HepG2 (cell line): ENCODE measurements at regions not wholly inside any gene's neighbourhood (a gene's known extent, or its start where the extent isn't known, plus 50 kb on each side); places are given as distances from the start of the nearest gene placed in this dataset.

Experiments used
- ARNT ChIP-seq: fragments of 450-650 bp; IDR thresholded peaks from 2 replicates; pipeline ENCODE4 v1.6.1; 2017
- GABPA ChIP-seq, 2 experiments: IDR thresholded peaks; 2 replicates each; pipeline ENCODE4 v1.6.1; 2011 to 2016; ENCODE audit warnings: low read depth in 2 of 2, low read length in 1 of 2, missing biosample characterization in 1 of 2, missing genetic modification characterization in 1 of 2
- HMG20A ChIP-seq: IDR thresholded peaks from 2 replicates; pipeline ENCODE4 v1.6.1; 2016; ENCODE audit warnings: borderline replicate concordance
- IKZF1 ChIP-seq: fragments of 450-650 bp; IDR thresholded peaks from 2 replicates; pipeline ENCODE4 v1.7.1; 2016
- MAFK ChIP-seq, 2 experiments: IDR thresholded peaks in 1 of 2; conservative IDR thresholded peaks in 1 of 2; 2 replicates each; pipeline ENCODE4 v1.6.1; 2011; ENCODE audit warnings: improper control_type of control experiment in 2 of 2, low read length in 2 of 2
- ZKSCAN8 ChIP-seq: IDR thresholded peaks from 2 replicates; pipeline ENCODE4 v1.6.1; 2016; ENCODE audit warnings: borderline replicate concordance, missing genetic modification reagents, missing compliant biosample characterization
- TF ChIP-seq, protein P1 (sequence below): sonication (generic); formaldehyde crosslinking; IDR thresholded peaks from 2 replicates; pipeline ENCODE4 v1.5.0; 2020; ENCODE audit warnings: mild to moderate bottlenecking, missing genetic modification reagents, moderate library complexity
- TF ChIP-seq, protein P2 (sequence below): sonication (generic); formaldehyde crosslinking; IDR thresholded peaks from 2 replicates; pipeline ENCODE4 v1.4.0; 2020; ENCODE audit warnings: missing genetic modification reagents, borderline replicate concordance
- TF ChIP-seq, protein P3 (sequence below): sonication (generic); formaldehyde crosslinking; IDR thresholded peaks from 2 replicates; pipeline ENCODE4 v1.5.1; 2020; ENCODE audit warnings: mild to moderate bottlenecking, missing genetic modification reagents, moderate library complexity

DNA sequence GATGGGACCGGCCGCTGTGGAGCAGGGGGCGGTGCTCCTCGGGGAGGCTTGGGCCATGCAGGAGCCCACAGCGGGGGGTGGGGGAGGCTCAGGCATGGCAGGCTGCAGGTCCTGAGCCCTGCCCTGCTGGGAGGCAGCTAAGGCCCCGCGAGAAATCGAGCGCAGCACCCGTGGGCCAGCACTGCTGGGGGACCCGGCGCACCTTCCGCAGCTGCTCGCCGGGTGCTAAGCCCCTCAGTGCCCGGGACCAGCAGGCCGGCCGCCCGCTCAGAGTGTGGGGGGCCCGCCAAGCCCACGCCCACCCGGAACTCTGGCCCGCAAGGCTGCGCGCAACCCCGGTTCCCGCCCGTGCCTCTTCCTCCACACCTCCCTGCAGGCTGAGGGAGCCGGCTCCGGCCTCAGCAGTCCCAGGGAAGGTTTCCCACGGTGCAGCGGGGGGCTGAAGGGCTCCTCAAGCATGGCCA lies 131.5 kb downstream of the SNX18 start:
- TF ChIP-seq, protein P1, sequence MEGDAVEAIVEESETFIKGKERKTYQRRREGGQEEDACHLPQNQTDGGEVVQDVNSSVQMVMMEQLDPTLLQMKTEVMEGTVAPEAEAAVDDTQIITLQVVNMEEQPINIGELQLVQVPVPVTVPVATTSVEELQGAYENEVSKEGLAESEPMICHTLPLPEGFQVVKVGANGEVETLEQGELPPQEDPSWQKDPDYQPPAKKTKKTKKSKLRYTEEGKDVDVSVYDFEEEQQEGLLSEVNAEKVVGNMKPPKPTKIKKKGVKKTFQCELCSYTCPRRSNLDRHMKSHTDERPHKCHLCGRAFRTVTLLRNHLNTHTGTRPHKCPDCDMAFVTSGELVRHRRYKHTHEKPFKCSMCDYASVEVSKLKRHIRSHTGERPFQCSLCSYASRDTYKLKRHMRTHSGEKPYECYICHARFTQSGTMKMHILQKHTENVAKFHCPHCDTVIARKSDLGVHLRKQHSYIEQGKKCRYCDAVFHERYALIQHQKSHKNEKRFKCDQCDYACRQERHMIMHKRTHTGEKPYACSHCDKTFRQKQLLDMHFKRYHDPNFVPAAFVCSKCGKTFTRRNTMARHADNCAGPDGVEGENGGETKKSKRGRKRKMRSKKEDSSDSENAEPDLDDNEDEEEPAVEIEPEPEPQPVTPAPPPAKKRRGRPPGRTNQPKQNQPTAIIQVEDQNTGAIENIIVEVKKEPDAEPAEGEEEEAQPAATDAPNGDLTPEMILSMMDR (CRISPR knock-in tag) = no peak
- TF ChIP-seq HMG20A (no peak), IKZF1 (no peak), ZKSCAN8 (no peak), GABPA (IDR thresholded peaks at IDR 0.05; ENCODE audit: low read depth, low read length) (no peak), GABPA (CRISPR knock-in tag; IDR thresholded peaks at IDR 0.05; ENCODE audit: low read depth) (no peak), MAFK (conservative IDR thresholded peaks at IDR 0.05 in 1 of 2, IDR thresholded peaks at IDR 0.05 in 1 of 2; ENCODE audit: low read length in 2 of 2) (no peak), ARNT (no peak)
- TF ChIP-seq, protein P2, sequence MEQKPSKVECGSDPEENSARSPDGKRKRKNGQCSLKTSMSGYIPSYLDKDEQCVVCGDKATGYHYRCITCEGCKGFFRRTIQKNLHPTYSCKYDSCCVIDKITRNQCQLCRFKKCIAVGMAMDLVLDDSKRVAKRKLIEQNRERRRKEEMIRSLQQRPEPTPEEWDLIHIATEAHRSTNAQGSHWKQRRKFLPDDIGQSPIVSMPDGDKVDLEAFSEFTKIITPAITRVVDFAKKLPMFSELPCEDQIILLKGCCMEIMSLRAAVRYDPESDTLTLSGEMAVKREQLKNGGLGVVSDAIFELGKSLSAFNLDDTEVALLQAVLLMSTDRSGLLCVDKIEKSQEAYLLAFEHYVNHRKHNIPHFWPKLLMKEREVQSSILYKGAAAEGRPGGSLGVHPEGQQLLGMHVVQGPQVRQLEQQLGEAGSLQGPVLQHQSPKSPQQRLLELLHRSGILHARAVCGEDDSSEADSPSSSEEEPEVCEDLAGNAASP = no peak
- TF ChIP-seq, protein P3, sequence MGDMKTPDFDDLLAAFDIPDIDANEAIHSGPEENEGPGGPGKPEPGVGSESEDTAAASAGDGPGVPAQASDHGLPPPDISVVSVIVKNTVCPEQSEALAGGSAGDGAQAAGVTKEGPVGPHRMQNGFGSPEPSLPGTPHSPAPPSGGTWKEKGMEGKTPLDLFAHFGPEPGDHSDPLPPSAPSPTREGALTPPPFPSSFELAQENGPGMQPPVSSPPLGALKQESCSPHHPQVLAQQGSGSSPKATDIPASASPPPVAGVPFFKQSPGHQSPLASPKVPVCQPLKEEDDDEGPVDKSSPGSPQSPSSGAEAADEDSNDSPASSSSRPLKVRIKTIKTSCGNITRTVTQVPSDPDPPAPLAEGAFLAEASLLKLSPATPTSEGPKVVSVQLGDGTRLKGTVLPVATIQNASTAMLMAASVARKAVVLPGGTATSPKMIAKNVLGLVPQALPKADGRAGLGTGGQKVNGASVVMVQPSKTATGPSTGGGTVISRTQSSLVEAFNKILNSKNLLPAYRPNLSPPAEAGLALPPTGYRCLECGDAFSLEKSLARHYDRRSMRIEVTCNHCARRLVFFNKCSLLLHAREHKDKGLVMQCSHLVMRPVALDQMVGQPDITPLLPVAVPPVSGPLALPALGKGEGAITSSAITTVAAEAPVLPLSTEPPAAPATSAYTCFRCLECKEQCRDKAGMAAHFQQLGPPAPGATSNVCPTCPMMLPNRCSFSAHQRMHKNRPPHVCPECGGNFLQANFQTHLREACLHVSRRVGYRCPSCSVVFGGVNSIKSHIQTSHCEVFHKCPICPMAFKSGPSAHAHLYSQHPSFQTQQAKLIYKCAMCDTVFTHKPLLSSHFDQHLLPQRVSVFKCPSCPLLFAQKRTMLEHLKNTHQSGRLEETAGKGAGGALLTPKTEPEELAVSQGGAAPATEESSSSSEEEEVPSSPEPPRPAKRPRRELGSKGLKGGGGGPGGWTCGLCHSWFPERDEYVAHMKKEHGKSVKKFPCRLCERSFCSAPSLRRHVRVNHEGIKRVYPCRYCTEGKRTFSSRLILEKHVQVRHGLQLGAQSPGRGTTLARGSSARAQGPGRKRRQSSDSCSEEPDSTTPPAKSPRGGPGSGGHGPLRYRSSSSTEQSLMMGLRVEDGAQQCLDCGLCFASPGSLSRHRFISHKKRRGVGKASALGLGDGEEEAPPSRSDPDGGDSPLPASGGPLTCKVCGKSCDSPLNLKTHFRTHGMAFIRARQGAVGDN = no peak
